HCT116 (cell line): ENCODE measurements at regions not wholly inside any gene's neighbourhood (a gene's known extent, or its start where the extent isn't known, plus 50 kb on each side); places are given as distances from the start of the nearest gene placed in this dataset.
"Not testable (repeated sequence)": the region's sequence is repeated elsewhere in the genome, so short reads cannot be mapped to it uniquely, and the experiment has no call there.

Experiments
- ATF3 ChIP-seq: IDR thresholded peaks from 2 replicates; pipeline ENCODE4 v1.6.1; 2012
- CEBPB ChIP-seq: IDR thresholded peaks from 2 replicates; pipeline ENCODE4 v1.6.1; 2012; ENCODE audit warnings: low read depth
- CTCF ChIP-seq, 3 experiments: fragments of 200-600 bp in 1 of 3; sonication (generic) in 1 of 3; IDR thresholded peaks in 2 of 3; conservative IDR thresholded peaks in 1 of 3; 2 replicates each; pipeline ENCODE4 v1.5.1; 2012 to 2017; ENCODE audit warnings: low read depth in 2 of 3, low read length in 2 of 3, antibody characterized with exemption in 1 of 3, borderline replicate concordance in 1 of 3, control low read depth in 1 of 3, mild to moderate bottlenecking in 1 of 3, mixed read lengths in 1 of 3, mixed run types in 1 of 3, moderate library complexity in 1 of 3; ENCODE audit not compliant: insufficient read depth in 1 of 3
- EGR1 ChIP-seq: IDR thresholded peaks from 2 replicates; pipeline ENCODE4 v1.6.1; 2012; ENCODE audit warnings: low read depth
- ELF1 ChIP-seq: IDR thresholded peaks from 2 replicates; pipeline ENCODE4 v1.6.1; 2012; ENCODE audit warnings: low read depth, borderline replicate concordance
- EZH2 ChIP-seq: fragments of 200-600 bp; sonication (generic); IDR thresholded peaks from 2 replicates; pipeline ENCODE4 v1.6.1; 2017; ENCODE audit warnings: antibody characterized with exemption, mixed run types
- JUND ChIP-seq: IDR thresholded peaks from 2 replicates; pipeline ENCODE4 v1.6.1; 2012
- POLR2A ChIP-seq: IDR thresholded peaks from 2 replicates; pipeline ENCODE4 v1.7.0; 2011; ENCODE audit warnings: borderline replicate concordance; ENCODE audit not compliant: insufficient read depth, insufficient read length; ENCODE audit errors: extremely low read depth
- POLR2AphosphoS5 ChIP-seq: IDR thresholded peaks from 2 replicates; pipeline ENCODE4 v1.6.1; 2011; ENCODE audit warnings: mild to moderate bottlenecking, low read depth, low read length, moderate library complexity
- RAD21 ChIP-seq: IDR thresholded peaks from 2 replicates; pipeline ENCODE4 v1.6.1; 2012; ENCODE audit warnings: low read depth, mild to moderate bottlenecking
- SP1 ChIP-seq: IDR thresholded peaks from 2 replicates; pipeline ENCODE4 v1.6.1; 2012; ENCODE audit warnings: low read depth
- SRF ChIP-seq: IDR thresholded peaks from 2 replicates; pipeline ENCODE4 v1.6.1; 2012; ENCODE audit warnings: low read depth

- not testable (repeated sequence) for TF ChIP-seq EZH2; CTCF (IDR thresholded peaks at IDR 0.05 in 2 of 3, conservative IDR thresholded peaks at IDR 0.05 in 1 of 3; ENCODE audit: borderline replicate concordance in 1 of 3, insufficient read depth in 1 of 3, low read depth in 2 of 3, low read length in 2 of 3); JUND; POLR2AphosphoS5; POLR2A; SP1; SRF; ATF3; ELF1; RAD21; EGR1; CEBPB
Observed at GRCh38 chr7:73961991-73962390, 66.0 kb upstream of the ELN start.
